Sigmoid colon (tissue), 4 donors: ENCODE measurements at regions not wholly inside any gene's neighbourhood (a gene's known extent, or its start where the extent isn't known, plus 50 kb on each side); places are given as distances from the start of the nearest gene placed in this dataset.

Source experiments
- POLR2A ChIP-seq, 2 donors: fragments of 450-650 bp; IDR thresholded peaks; one replicate each; pipeline ENCODE4 v1.6.1; 2016; ENCODE audit warnings: antibody characterized with exemption in 2 of 2, mild to moderate bottlenecking in 2 of 2, moderate library complexity in 2 of 2
- POLR2AphosphoS5 ChIP-seq, 4 donors: sonication (generic); formaldehyde crosslinking; IDR thresholded peaks; one replicate each; pipeline ENCODE4 v1.6.1; 2017; ENCODE audit warnings: antibody characterized with exemption in 4 of 4
- TF ChIP-seq, protein P1 (sequence below), 4 experiments: fragments of 450-650 bp in 3 of 4; fragments of 200-600 bp in 1 of 4; IDR thresholded peaks; one replicate each; pipeline ENCODE4 v1.5.1; 2016 to 2019; ENCODE audit warnings: antibody characterized with exemption in 4 of 4, mild to moderate bottlenecking in 3 of 4, moderate library complexity in 2 of 4

DNA sequence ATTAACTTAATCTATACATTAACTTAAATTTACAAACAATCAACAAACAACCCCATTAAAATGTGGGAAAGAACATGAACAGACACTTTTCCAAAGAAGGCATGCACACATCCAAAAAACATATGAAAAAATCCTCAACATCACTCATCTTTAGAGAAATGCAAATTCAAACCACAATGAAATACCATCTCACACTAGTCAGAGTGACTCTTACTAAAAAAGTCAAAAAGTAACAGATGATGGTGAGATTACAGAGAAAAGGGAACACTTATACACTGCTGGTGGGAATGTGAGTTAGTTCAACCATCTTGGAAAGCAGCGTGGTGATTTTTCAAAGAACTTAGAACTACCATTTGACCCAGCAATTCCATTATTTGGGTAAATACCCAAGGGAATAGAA, 759.2 kb upstream of the SLITRK1 start:
- TF ChIP-seq, protein P1, sequence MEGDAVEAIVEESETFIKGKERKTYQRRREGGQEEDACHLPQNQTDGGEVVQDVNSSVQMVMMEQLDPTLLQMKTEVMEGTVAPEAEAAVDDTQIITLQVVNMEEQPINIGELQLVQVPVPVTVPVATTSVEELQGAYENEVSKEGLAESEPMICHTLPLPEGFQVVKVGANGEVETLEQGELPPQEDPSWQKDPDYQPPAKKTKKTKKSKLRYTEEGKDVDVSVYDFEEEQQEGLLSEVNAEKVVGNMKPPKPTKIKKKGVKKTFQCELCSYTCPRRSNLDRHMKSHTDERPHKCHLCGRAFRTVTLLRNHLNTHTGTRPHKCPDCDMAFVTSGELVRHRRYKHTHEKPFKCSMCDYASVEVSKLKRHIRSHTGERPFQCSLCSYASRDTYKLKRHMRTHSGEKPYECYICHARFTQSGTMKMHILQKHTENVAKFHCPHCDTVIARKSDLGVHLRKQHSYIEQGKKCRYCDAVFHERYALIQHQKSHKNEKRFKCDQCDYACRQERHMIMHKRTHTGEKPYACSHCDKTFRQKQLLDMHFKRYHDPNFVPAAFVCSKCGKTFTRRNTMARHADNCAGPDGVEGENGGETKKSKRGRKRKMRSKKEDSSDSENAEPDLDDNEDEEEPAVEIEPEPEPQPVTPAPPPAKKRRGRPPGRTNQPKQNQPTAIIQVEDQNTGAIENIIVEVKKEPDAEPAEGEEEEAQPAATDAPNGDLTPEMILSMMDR (IDR thresholded peaks at IDR 0.05), result no peak
- TF ChIP-seq POLR2A (IDR thresholded peaks at IDR 0.05) (no peak), POLR2AphosphoS5 (IDR thresholded peaks at IDR 0.05) (no peak)
